HepG2 (cell line): ENCODE measurements at regions not wholly inside any gene's neighbourhood (a gene's known extent, or its start where the extent isn't known, plus 50 kb on each side); places are given as distances from the start of the nearest gene placed in this dataset.

Source experiments
- CBFB ChIP-seq: sonication (generic); formaldehyde crosslinking; IDR thresholded peaks from 2 replicates; pipeline ENCODE4 v1.4.0; 2020; ENCODE audit warnings: missing genetic modification reagents
- CEBPG ChIP-seq: IDR thresholded peaks from 2 replicates; pipeline ENCODE4 v1.6.1; 2016
- ETS1 ChIP-seq: sonication (generic); formaldehyde crosslinking; IDR thresholded peaks from 2 replicates; pipeline ENCODE4 v1.4.0; 2020; ENCODE audit warnings: missing genetic modification reagents
- FOXA1 ChIP-seq, 2 experiments: fragments of 450-650 bp in 1 of 2; sonication (generic) in 1 of 2; formaldehyde crosslinking in 1 of 2; IDR thresholded peaks; 2 replicates each; pipeline versions ENCODE4 v1.4.0 to v1.6.1; 2016 to 2020; ENCODE audit warnings: missing genetic modification reagents in 1 of 2
- KLF6 ChIP-seq: IDR thresholded peaks from 2 replicates; pipeline ENCODE4 v1.8.0; 2016; ENCODE audit warnings: missing biosample characterization, missing genetic modification reagents
- RFX5 ChIP-seq: IDR thresholded peaks from 2 replicates; pipeline ENCODE4 v1.6.1; 2011; ENCODE audit warnings: low read depth, low read length, improper control_type of control experiment
- SMAD3 ChIP-seq: sonication (generic); formaldehyde crosslinking; IDR thresholded peaks from 2 replicates; pipeline ENCODE4 v1.4.0; 2020; ENCODE audit warnings: missing genetic modification reagents
- SOX13 ChIP-seq, 3 experiments: fragments of 450-650 bp in 1 of 3; sonication (generic) in 1 of 3; formaldehyde crosslinking in 1 of 3; IDR thresholded peaks in 2 of 3; conservative IDR thresholded peaks in 1 of 3; 2 replicates each; pipeline versions ENCODE4 v1.5.0 to v1.6.1; 2016 to 2020; ENCODE audit warnings: antibody characterized with exemption in 1 of 3, mild to moderate bottlenecking in 1 of 3, missing compliant biosample characterization in 1 of 3, missing genetic modification reagents in 1 of 3, moderate library complexity in 1 of 3
- ZFX ChIP-seq: sonication (generic); formaldehyde crosslinking; IDR thresholded peaks from 2 replicates; pipeline ENCODE4 v1.4.0; 2020; ENCODE audit warnings: mild to moderate bottlenecking, low read depth, missing genetic modification reagents, moderate library complexity
- ZNF263 ChIP-seq: sonication (generic); formaldehyde crosslinking; IDR thresholded peaks from 2 replicates; pipeline ENCODE4 v1.4.0; 2020; ENCODE audit warnings: missing genetic modification reagents
- ZNF615 ChIP-seq: sonication (generic); formaldehyde crosslinking; IDR thresholded peaks from 2 replicates; pipeline ENCODE4 v1.5.0; 2020; ENCODE audit warnings: mild to moderate bottlenecking, missing genetic modification reagents, borderline replicate concordance

- TF ChIP-seq ETS1 (CRISPR knock-in tag): no peak
- TF ChIP-seq CEBPG: no peak
- TF ChIP-seq ZFX (CRISPR knock-in tag): no peak
- TF ChIP-seq SOX13 (IDR thresholded peaks at IDR 0.05): no peak
- TF ChIP-seq SOX13 (CRISPR knock-in tag; conservative IDR thresholded peaks at IDR 0.05 in 1 of 2, IDR thresholded peaks at IDR 0.05 in 1 of 2): no peak
- TF ChIP-seq RFX5: no peak
- TF ChIP-seq KLF6 (CRISPR knock-in tag): no peak
- no peak for TF ChIP-seq SMAD3
- TF ChIP-seq ZNF615: no peak
- TF ChIP-seq CBFB (CRISPR knock-in tag): no peak
- no peak for TF ChIP-seq FOXA1 (IDR thresholded peaks at IDR 0.05)
- no peak for TF ChIP-seq FOXA1 (CRISPR knock-in tag; IDR thresholded peaks at IDR 0.05)
- no peak for TF ChIP-seq ZNF263 (CRISPR knock-in tag)
Measured at GRCh38 chr1:232576537-232576936, 53.4 kb downstream of the SIPA1L2 start.
